ENCODE measurements at regions not wholly inside any gene's neighbourhood (a gene's known extent, or its start where the extent isn't known, plus 50 kb on each side); places are given as distances from the start of the nearest gene placed in this dataset.
A peak's percentile ranks its signal among the peaks of the same experiment; 100 is the strongest.

DNA sequence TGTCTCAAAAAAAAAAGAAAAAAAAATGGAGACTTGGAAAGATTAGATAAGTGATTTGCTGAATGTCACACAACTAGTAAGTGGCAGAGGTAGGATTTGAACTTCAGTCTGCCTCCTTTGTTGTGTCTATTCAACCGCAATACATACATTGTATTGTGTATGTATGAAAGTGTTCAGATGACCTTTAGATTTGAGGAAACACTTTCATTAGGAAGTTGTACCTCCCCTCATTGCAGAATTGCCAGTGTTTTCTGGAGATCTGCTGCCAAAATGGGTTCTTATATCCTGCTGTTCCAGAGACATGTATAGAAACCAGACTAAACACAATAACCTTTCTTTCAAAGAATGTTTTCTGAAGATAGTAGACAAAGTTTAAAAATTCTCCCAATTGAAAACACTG, 247.4 kb upstream of the TBL1XR1 start:
- BruUV-seq (replicated peaks) = no TSS peak
- H3K27ac ChIP-seq (ENCODE audit: low read depth, low read length, poor library complexity, severe bottlenecking) = no peak overlapping the region
- H3K36me3 ChIP-seq (ENCODE audit: insufficient read depth, low read length, poor library complexity, severe bottlenecking) = no peaks in the 10 kb centered on the region
- no peak overlapping the region for H3K4me3 ChIP-seq (ENCODE audit: low read depth, low read length, poor library complexity, severe bottlenecking)
- intact Hi-C loops (cut with micrococcal nuclease; ENCODE audit: unreplicated experiment) = loop anchor here (5.0 to 10.0 kb wide), 2 partner anchors 330 to 372 kb away; no protein-coding TSS in a partner anchor
- DNase-seq (ENCODE audit: low spot score) = no peak
- ChIA-PET POLR2A (ENCODE audit: low non-redundant PET) (no interaction called here), CTCF (no interaction called here)
- H3K9me3 ChIP-seq (ENCODE audit: low read depth, low read length, poor library complexity, severe bottlenecking) = no peaks in the 10 kb centered on the region
- no peaks in the 10 kb centered on the region for H3K27me3 ChIP-seq (replicated peaks; ENCODE audit: insufficient read depth, low read depth, low read length, poor library complexity)
- TF ChIP-seq CTCF (conservative IDR thresholded peaks at IDR 0.05; ENCODE audit: low read depth, low read length) (no peak), EZH2 (IDR thresholded peaks at IDR 0.05; ENCODE audit: borderline replicate concordance, low read depth, low read length, poor library complexity, severe bottlenecking) (no peak)
- H3K4me1 ChIP-seq (ENCODE audit: insufficient read depth, low read length, poor library complexity, severe bottlenecking) = peaks cover 39% of the 10 kb centered on the region

GRCh38 chr3:177445549-177445948, 248.3 kb upstream of the TBL1XR1 start:
- Histone ChIP-seq H3K27ac (ENCODE audit: low read depth, low read length, poor library complexity, severe bottlenecking) (no peak overlapping the region), H3K4me1 (ENCODE audit: insufficient read depth, low read length, poor library complexity, severe bottlenecking) (peaks cover 48% of the 10 kb centered on the region), H3K36me3 (ENCODE audit: insufficient read depth, low read length, poor library complexity, severe bottlenecking) (no peaks in the 10 kb centered on the region), H3K27me3 (replicated peaks; ENCODE audit: insufficient read depth, low read depth, low read length, poor library complexity) (no peaks in the 10 kb centered on the region), H3K9me3 (ENCODE audit: low read depth, low read length, poor library complexity, severe bottlenecking) (no peaks in the 10 kb centered on the region), H3K4me3 (ENCODE audit: low read depth, low read length, poor library complexity, severe bottlenecking) (no peak overlapping the region)
- BruUV-seq (replicated peaks) = no TSS peak
- POLR2A ChIA-PET (ENCODE audit: low non-redundant PET) = no interaction called here
- TF ChIP-seq EZH2 (IDR thresholded peaks at IDR 0.05; ENCODE audit: borderline replicate concordance, low read depth, low read length, poor library complexity, severe bottlenecking) (no peak), CTCF (conservative IDR thresholded peaks at IDR 0.05; ENCODE audit: low read depth, low read length) (no peak)
- CTCF ChIA-PET = no interaction called here
- intact Hi-C loops (cut with micrococcal nuclease; ENCODE audit: unreplicated experiment) = loop anchor here (10.0 kb wide), 1 partner anchor 329 kb away; no protein-coding TSS in a partner anchor
- no peak for DNase-seq (ENCODE audit: low spot score)

DNA sequence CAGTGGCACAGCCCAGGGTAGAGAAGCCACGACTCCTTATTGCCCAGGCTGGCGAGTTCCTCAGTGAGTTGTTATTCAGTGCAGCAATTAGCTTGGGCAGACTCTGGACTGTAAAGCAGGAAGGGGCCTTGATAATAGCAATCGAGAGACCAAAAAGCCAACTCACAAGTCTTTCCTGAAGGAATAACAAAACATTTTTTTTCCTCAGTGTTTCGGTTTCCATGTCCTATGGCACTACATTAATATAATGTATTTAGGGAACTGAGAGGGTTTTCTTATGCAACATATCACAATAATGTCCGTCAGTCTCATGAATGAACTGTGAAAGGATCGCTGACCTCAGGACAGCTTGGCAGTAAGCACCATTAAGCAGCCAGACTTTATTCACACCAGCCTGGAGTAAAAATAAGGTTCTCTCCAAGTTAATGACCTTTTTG, 248.9 kb upstream of the TBL1XR1 start:
- BruUV-seq (replicated peaks) = no TSS peak
- Histone ChIP-seq H3K27ac (ENCODE audit: low read depth, low read length, poor library complexity, severe bottlenecking) (peak overlapping the region; percentile 1), H3K4me3 (ENCODE audit: low read depth, low read length, poor library complexity, severe bottlenecking) (no peak overlapping the region), H3K27me3 (replicated peaks; ENCODE audit: insufficient read depth, low read depth, low read length, poor library complexity) (no peaks in the 10 kb centered on the region), H3K4me1 (ENCODE audit: insufficient read depth, low read length, poor library complexity, severe bottlenecking) (peaks cover 53% of the 10 kb centered on the region), H3K36me3 (ENCODE audit: insufficient read depth, low read length, poor library complexity, severe bottlenecking) (no peaks in the 10 kb centered on the region), H3K9me3 (ENCODE audit: low read depth, low read length, poor library complexity, severe bottlenecking) (no peaks in the 10 kb centered on the region)
- TF ChIP-seq CTCF (conservative IDR thresholded peaks at IDR 0.05; ENCODE audit: low read depth, low read length) (no peak), EZH2 (IDR thresholded peaks at IDR 0.05; ENCODE audit: borderline replicate concordance, low read depth, low read length, poor library complexity, severe bottlenecking) (no peak)
- DNase-seq (ENCODE audit: low spot score) = no peak
- intact Hi-C loops (cut with micrococcal nuclease; ENCODE audit: unreplicated experiment) = loop anchor here (10.0 kb wide), 1 partner anchor 329 kb away; no protein-coding TSS in a partner anchor
- CTCF ChIA-PET = no interaction called here
- POLR2A ChIA-PET (ENCODE audit: low non-redundant PET) = no interaction called here

Measured in A673 (cell line).